ENCODE measurements at regions not wholly inside any gene's neighbourhood (a gene's known extent, or its start where the extent isn't known, plus 50 kb on each side); places are given as distances from the start of the nearest gene placed in this dataset.

DNA sequence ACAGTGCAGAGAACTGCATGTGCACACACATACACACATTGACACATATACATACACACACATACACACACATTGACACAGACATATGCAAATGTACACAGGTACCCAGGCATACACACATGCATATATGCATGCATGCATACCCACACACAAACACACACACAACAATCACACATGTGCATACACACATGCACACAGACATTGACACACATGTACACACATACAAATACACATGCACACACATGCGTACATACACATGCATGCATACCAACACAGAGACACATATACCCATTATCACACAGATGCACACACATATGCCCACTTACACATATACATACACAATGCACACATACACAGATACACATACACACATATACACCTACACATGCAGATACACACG, 299.6 kb upstream of the ADCY2 start:
- H3K4me1 ChIP-seq (ENCODE audit: control insufficient read depth, insufficient read depth, low read length): no peaks in the 10 kb centered on the region
- no peak overlapping the region for H2BK120ac ChIP-seq (ENCODE audit: low read depth, low read length)
- H3K4me3 ChIP-seq (ENCODE audit: insufficient read depth, low read depth, low read length): no peak overlapping the region
- no peak overlapping the region for H3K9ac ChIP-seq (ENCODE audit: low read depth, low read length)
- dilution Hi-C loops (cut with HindIII; ENCODE audit: low sequenced_read_pairs, unreplicated experiment): no loop called here
- no peak overlapping the region for H3K14ac ChIP-seq (replicated peaks; ENCODE audit: low read depth, low read length)
- ATAC-seq (ENCODE audit: low read depth): no peak
- no peak overlapping the region for H2AK5ac ChIP-seq (ENCODE audit: low read depth, low read length)
- H3K4ac ChIP-seq (ENCODE audit: low read depth, low read length): no peak overlapping the region
- ChIA-PET CTCF (no interaction called here), POLR2A (ENCODE audit: unreplicated experiment) (no interaction called here)
- no peak for DNase-seq
- TF ChIP-seq MAFK (IDR thresholded peaks at IDR 0.05; ENCODE audit: low read depth, low read length) (no peak), RCOR1 (IDR thresholded peaks at IDR 0.05; ENCODE audit: insufficient replicate concordance, low read length) (no peak), BHLHE40 (IDR thresholded peaks at IDR 0.05; ENCODE audit: low read depth, low read length) (no peak), NFE2L2 (IDR thresholded peaks at IDR 0.05; ENCODE audit: low read depth, low read length) (no peak), CHD1 (IDR thresholded peaks at IDR 0.05; ENCODE audit: low read depth, low read length) (no peak), MAZ (IDR thresholded peaks at IDR 0.05; ENCODE audit: borderline replicate concordance, low read depth, low read length) (no peak)
- H3K18ac ChIP-seq (ENCODE audit: low read depth, low read length): no peak overlapping the region
- no peak overlapping the region for H4K91ac ChIP-seq (ENCODE audit: insufficient read depth, low read depth, low read length)
- H3K9me3 ChIP-seq (ENCODE audit: control insufficient read depth, insufficient read depth, low read length): peaks cover 23% of the 10 kb centered on the region
- no peak overlapping the region for H3K23ac ChIP-seq (ENCODE audit: low read depth, low read length)
- H3K79me1 ChIP-seq (ENCODE audit: low read depth in 1 of 2, low read length in 2 of 2): no peaks in the 10 kb centered on the region
- H2BK15ac ChIP-seq (ENCODE audit: low read depth, low read length): no peak overlapping the region
- H2BK20ac ChIP-seq (ENCODE audit: low read depth, low read length): no peak overlapping the region
- H2AK9ac ChIP-seq (replicated peaks; ENCODE audit: low read depth, low read length, poor library complexity): no peak overlapping the region
- no peak overlapping the region for H3K4me2 ChIP-seq (ENCODE audit: low read depth, low read length)
- H4K8ac ChIP-seq (ENCODE audit: low read depth in 2 of 2, low read length in 2 of 2): no peak overlapping the region
- no peak overlapping the region for H3K27ac ChIP-seq (ENCODE audit: insufficient read depth, low read length)
- H3K27me3 ChIP-seq (ENCODE audit: control insufficient read depth, insufficient read depth, low read length): no peaks in the 10 kb centered on the region
- no TSS peak for BruUV-seq (replicated peaks)
- in situ Hi-C loops (cut with MboI; ENCODE audit: low sequenced_read_pairs): no loop called here
- no peaks in the 10 kb centered on the region for H3K9me1 ChIP-seq (ENCODE audit: insufficient read depth, low read length)
- H2AFZ ChIP-seq (replicated peaks; ENCODE audit: low read length, poor library complexity): no peak overlapping the region
- WGBS, 2 experiments (ENCODE audit: extremely low coverage in 2 of 2, insufficient read length in 1 of 2): 100% methylated on average over 1 of the region's 2 CpGs; no CpG with 5 or more reads in 1 of the 2 experiments
- intact Hi-C loops (cut with micrococcal nuclease): no loop called here
- H2BK5ac ChIP-seq (ENCODE audit: low read depth, low read length, poor library complexity, severe bottlenecking): no peak overlapping the region
- H4K20me1 ChIP-seq (ENCODE audit: insufficient read depth, low read length): no peaks in the 10 kb centered on the region
- H3K36me3 ChIP-seq (ENCODE audit: control insufficient read depth, insufficient read depth, low read length): no peaks in the 10 kb centered on the region
- no peak overlapping the region for H4K5ac ChIP-seq (ENCODE audit: low read depth, low read length)
- H3K56ac ChIP-seq (ENCODE audit: extremely low read depth, insufficient read depth, low read length): no peak overlapping the region

All from IMR-90 (cell line).